ENCODE measurements at regions not wholly inside any gene's neighbourhood (a gene's known extent, or its start where the extent isn't known, plus 50 kb on each side); places are given as distances from the start of the nearest gene placed in this dataset.

GRCh38 chr3:15851735-15852134 is 54.0 kb upstream of the ANKRD28 start:
- no peak overlapping the region for H2BK12ac ChIP-seq (ENCODE audit: insufficient read length, low read depth, low read length)
- no peak overlapping the region for H3K9ac ChIP-seq (ENCODE audit: extremely low read depth, insufficient read length, low read length)
- H3K9me3 ChIP-seq (ENCODE audit: control insufficient read depth, low read depth, low read length) = no peaks in the 10 kb centered on the region
- H4K8ac ChIP-seq (replicated peaks; ENCODE audit: insufficient read length, low read depth, low read length) = no peak overlapping the region
- H3K27me3 ChIP-seq (ENCODE audit: insufficient read depth, low read length) = no peaks in the 10 kb centered on the region
- no peaks in the 10 kb centered on the region for H3K4me1 ChIP-seq (ENCODE audit: insufficient read depth, low read length)
- H2BK120ac ChIP-seq (ENCODE audit: low read depth, low read length, poor library complexity, severe bottlenecking) = no peak overlapping the region
- peaks cover 33% of the 10 kb centered on the region; the same call in 1 of the 2 replicates for H3K79me2 ChIP-seq (ENCODE audit: insufficient read depth, low read length)
- no peak for DNase-seq
- H3K23me2 ChIP-seq (ENCODE audit: insufficient read length, low read depth, low read length, poor library complexity, severe bottlenecking) = no peaks in the 10 kb centered on the region
- H3K14ac ChIP-seq (ENCODE audit: insufficient read depth, low read length) = no peak overlapping the region
- no peak overlapping the region for H4K91ac ChIP-seq (ENCODE audit: insufficient read length, low read depth, low read length)
- peaks cover 6 to 27% of the 10 kb centered on the region in 2 experiments for H3K9me3 Mint-ChIP-seq
- H2AFZ ChIP-seq (ENCODE audit: low read length) = no peak overlapping the region
- no peak overlapping the region for H2BK5ac ChIP-seq (ENCODE audit: insufficient read length, low read length)
- no peaks in the 10 kb centered on the region for H3K27me3 Mint-ChIP-seq (ENCODE audit: low read depth)
- no peak overlapping the region for H3K4ac ChIP-seq (ENCODE audit: low read depth, low read length)
- no peak overlapping the region for H3K27ac Mint-ChIP-seq
- no peak overlapping the region for H2AK5ac ChIP-seq (ENCODE audit: insufficient read length, low read length)
- no peak overlapping the region for H3K18ac ChIP-seq (ENCODE audit: insufficient read length, low read depth, low read length)
- peaks cover 11 to 15% of the 10 kb centered on the region in 2 experiments for H3K4me1 Mint-ChIP-seq
- no peaks in the 10 kb centered on the region for H4K20me1 ChIP-seq (ENCODE audit: control insufficient read depth, insufficient read depth, insufficient read length)
- H3K4me3 Mint-ChIP-seq = no peak overlapping the region
- TF ChIP-seq CTCF (conservative IDR thresholded peaks at IDR 0.05) = no peak
- H3K79me1 ChIP-seq (ENCODE audit: insufficient read depth, low read depth, low read length, poor library complexity, severe bottlenecking) = peaks cover 4% of the 10 kb centered on the region
- H3K27ac ChIP-seq (ENCODE audit: insufficient read length, low read depth, low read length) = no peak overlapping the region
- no peak overlapping the region for H3K4me2 ChIP-seq (ENCODE audit: insufficient read depth, insufficient read length, low read length)
- no peak overlapping the region for H2BK15ac ChIP-seq (ENCODE audit: low read depth, low read length)
- peaks cover 28 to 43% (median 35%) of the 10 kb centered on the region in 3 experiments for H3K36me3 Mint-ChIP-seq (ENCODE audit: insufficient read depth in 1 of 3, low read depth in 3 of 3)
- no peak overlapping the region for H2BK20ac ChIP-seq (ENCODE audit: low read depth, low read length, poor library complexity, severe bottlenecking)
- no peak overlapping the region for H3T11ph ChIP-seq (ENCODE audit: low read length)
- no peak overlapping the region for H3K23ac ChIP-seq (ENCODE audit: insufficient read length, low read depth, low read length)
- WGBS (ENCODE audit: extremely low coverage, insufficient read length, low lambda C conversion rate) = 100% methylated on average over 2 of the region's 3 CpGs
- no peak overlapping the region for H3K56ac ChIP-seq (ENCODE audit: insufficient read length, low read depth, low read length)
- H4K5ac ChIP-seq (ENCODE audit: insufficient read length, low read depth, low read length) = no peak overlapping the region
